Tibial nerve (tissue), 4 donors: ENCODE measurements at regions not wholly inside any gene's neighbourhood (a gene's known extent, or its start where the extent isn't known, plus 50 kb on each side); places are given as distances from the start of the nearest gene placed in this dataset.

Source experiments
- DNase-seq, 2 donors: peaks; one replicate each; pipeline ENCODE4 v3.0.0-alpha.2; 2019; ENCODE audit warnings: low spot score in 2 of 2
- H3K27ac ChIP-seq, 4 donors: fragments of 200-600 bp; sonication (generic) in 3 of 4; one replicate each; pipeline ENCODE4 v1.5.1; 2017 to 2019; ENCODE audit warnings: mild to moderate bottlenecking in 1 of 4
- H3K27me3 ChIP-seq, 2 donors: fragments of 200-600 bp; sonication (generic) in 1 of 2; one replicate each; pipeline versions ENCODE4 v1.5.1 to v1.6.0; 2017 to 2019
- H3K36me3 ChIP-seq, 3 donors: fragments of 200-600 bp; sonication (generic); one replicate each; pipeline ENCODE4 v1.5.1; 2018 to 2019
- H3K4me1 ChIP-seq, 4 donors: fragments of 200-600 bp; sonication (generic) in 3 of 4; one replicate each; pipeline ENCODE4 v1.5.1; 2017 to 2019
- H3K4me3 ChIP-seq, 4 donors: fragments of 200-600 bp; sonication (generic) in 3 of 4; one replicate each; pipeline ENCODE4 v1.5.1; 2017 to 2019; ENCODE audit warnings: mild to moderate bottlenecking in 1 of 4, moderate library complexity in 1 of 4
- H3K9me3 ChIP-seq, 4 donors: fragments of 200-600 bp; sonication (generic) in 3 of 4; one replicate each; pipeline ENCODE4 v1.5.1; 2017 to 2019
- EP300 ChIP-seq, 2 donors: sonication (generic); formaldehyde crosslinking; IDR thresholded peaks; one replicate each; pipeline ENCODE4 v1.6.1; 2017; ENCODE audit warnings: antibody characterized with exemption in 2 of 2, mild to moderate bottlenecking in 1 of 2
- POLR2A ChIP-seq, 2 donors: fragments of 450-650 bp; IDR thresholded peaks; one replicate each; pipeline ENCODE4 v1.6.1; 2017; ENCODE audit warnings: antibody characterized with exemption in 2 of 2, mild to moderate bottlenecking in 2 of 2, moderate library complexity in 2 of 2
- WGBS, 2 donors: methylation state at CpG; one replicate each; pipeline ENCODE4 v1.1.5; 2018; 5-methylcytosine and 5-hydroxymethylcytosine counted together
- TF ChIP-seq, protein P1 (sequence below), 5 experiments: fragments of 200-600 bp in 3 of 5; fragments of 450-650 bp in 2 of 5; sonication (generic) in 3 of 5; IDR thresholded peaks; one replicate each; pipeline ENCODE4 v1.5.1; 2016 to 2019; ENCODE audit warnings: antibody characterized with exemption in 5 of 5, mild to moderate bottlenecking in 3 of 5, moderate library complexity in 2 of 5

DNA sequence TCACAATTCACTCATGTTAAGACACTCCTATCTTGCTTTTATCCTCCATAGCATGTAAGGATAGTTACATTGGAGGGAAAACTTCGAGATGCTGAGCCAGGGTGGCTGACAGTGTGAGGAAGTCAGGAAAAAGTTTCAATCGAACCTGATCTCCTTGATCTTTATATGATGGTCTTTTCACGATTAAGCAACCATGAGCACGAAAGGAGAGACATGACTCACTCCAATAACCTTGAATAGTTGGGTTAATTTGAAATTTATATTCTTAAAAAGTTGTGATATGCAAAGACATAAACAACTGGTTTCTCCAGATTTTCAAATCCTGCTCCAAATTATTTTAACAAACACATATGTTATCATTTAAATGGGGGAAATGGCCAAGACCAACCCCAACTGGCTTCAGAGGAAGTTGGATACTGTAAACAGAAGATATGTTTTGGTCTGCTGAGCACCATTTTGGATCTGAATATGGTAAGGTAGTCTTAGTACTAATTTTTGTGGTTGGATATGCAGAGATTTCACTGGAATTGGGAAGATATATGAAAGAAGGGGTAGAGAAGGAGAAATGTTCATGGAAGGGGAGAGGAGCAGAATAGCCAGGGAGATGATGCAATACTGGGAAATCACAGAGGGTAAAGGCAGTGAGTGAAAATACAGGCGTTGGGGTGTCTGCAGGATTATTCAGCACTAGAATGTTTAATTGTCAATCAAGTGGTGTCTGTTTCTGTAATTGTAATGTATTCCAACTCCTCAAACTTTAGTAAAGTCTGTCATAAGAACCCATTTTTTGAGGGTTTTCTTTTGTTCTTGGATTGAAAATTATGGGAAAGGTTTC lies 185.2 kb upstream of the SLC38A2 start:
- TF ChIP-seq POLR2A (IDR thresholded peaks at IDR 0.05) (no peak), EP300 (IDR thresholded peaks at IDR 0.05) (no peak)
- TF ChIP-seq, protein P1, sequence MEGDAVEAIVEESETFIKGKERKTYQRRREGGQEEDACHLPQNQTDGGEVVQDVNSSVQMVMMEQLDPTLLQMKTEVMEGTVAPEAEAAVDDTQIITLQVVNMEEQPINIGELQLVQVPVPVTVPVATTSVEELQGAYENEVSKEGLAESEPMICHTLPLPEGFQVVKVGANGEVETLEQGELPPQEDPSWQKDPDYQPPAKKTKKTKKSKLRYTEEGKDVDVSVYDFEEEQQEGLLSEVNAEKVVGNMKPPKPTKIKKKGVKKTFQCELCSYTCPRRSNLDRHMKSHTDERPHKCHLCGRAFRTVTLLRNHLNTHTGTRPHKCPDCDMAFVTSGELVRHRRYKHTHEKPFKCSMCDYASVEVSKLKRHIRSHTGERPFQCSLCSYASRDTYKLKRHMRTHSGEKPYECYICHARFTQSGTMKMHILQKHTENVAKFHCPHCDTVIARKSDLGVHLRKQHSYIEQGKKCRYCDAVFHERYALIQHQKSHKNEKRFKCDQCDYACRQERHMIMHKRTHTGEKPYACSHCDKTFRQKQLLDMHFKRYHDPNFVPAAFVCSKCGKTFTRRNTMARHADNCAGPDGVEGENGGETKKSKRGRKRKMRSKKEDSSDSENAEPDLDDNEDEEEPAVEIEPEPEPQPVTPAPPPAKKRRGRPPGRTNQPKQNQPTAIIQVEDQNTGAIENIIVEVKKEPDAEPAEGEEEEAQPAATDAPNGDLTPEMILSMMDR (IDR thresholded peaks at IDR 0.05): no peak
- H3K4me1 ChIP-seq: peaks cover 0 to 30% (median 12%) of the 10 kb centered on the region in 4 donors
- H3K27me3 ChIP-seq: no peaks in the 10 kb centered on the region
- no peaks in the 10 kb centered on the region for H3K36me3 ChIP-seq
- no peaks in the 10 kb centered on the region for H3K9me3 ChIP-seq
- DNase-seq: no peak
- 78 to 79% methylated on average over 5 of the region's 5 CpGs for WGBS, 2 donors
- H3K27ac ChIP-seq: no peak overlapping the region
- H3K4me3 ChIP-seq: no peak overlapping the region

DNA sequence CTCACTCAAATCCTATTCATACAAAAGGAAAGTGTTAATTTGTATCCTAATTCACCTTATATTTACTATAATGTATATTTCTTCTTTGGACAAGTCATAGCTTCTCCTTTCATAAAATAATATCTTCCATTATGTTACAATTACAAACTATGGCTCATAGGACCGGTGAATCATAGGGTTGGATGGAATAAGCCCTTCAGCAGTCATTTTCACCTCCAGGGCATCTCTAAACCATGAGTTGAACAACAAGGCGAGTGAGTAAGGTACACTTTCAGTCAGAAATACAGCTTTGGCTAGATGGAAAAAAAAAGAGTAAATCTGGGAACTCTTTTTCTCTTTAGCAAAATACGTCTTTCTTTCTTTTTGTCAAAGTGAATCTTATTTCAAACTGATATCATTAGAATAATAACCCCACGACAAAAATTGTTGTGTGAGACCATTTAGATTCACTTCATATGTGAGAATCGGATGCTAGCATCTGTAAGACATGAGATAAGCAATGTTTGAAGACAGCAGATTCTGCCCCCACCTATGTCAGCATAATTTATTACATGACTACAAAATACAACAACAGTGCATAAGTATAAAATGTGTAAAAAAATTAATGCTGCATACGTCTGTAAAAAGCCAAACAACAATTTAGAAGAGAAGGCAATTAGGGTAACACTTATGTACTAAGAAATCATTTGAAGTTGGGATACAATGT lies 184.4 kb upstream of the SLC38A2 start:
- TF ChIP-seq EP300 (IDR thresholded peaks at IDR 0.05) (no peak), POLR2A (IDR thresholded peaks at IDR 0.05) (no peak)
- TF ChIP-seq, protein P1 (IDR thresholded peaks at IDR 0.05): no peak
- Histone ChIP-seq H3K4me3 (no peak overlapping the region), H3K4me1 (peaks cover 0 to 25% (median 11%) of the 10 kb centered on the region in 4 donors), H3K9me3 (no peaks in the 10 kb centered on the region), H3K27me3 (no peaks in the 10 kb centered on the region), H3K36me3 (no peaks in the 10 kb centered on the region), H3K27ac (no peak overlapping the region)
- no peak for DNase-seq
- 78 to 82% methylated on average over 6 of the region's 6 CpGs for WGBS, 2 donors

DNA sequence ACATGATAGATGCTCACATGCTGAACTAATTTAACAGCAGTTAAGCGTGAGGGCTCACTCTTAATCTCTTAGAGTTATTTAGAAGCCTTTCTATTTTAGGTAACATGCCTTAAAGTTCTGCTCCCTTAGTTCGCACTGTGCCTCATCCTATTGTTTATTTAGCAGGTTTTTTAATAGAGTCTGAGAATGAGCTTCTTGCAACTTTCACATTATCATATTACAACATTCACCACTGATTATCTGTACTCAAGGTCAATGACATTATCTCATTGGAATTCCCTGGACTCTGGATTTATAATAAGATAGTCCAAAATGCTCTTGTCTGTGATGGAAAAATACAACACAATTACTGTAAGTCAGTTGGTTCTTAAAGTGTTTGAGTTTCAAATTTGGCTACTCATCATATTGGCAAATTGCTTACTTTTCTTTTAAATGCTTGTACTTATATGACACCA lies 183.6 kb upstream of the SLC38A2 start:
- no peaks in the 10 kb centered on the region for H3K27me3 ChIP-seq
- 34 to 40% methylated on average over 2 of the region's 2 CpGs for WGBS, 2 donors
- no peak overlapping the region for H3K4me3 ChIP-seq
- no peaks in the 10 kb centered on the region for H3K9me3 ChIP-seq
- no peaks in the 10 kb centered on the region for H3K36me3 ChIP-seq
- no peak for DNase-seq
- peak overlapping the region in 2 of 4 donors; percentile 54 to 81 for H3K27ac ChIP-seq
- H3K4me1 ChIP-seq: peaks cover 0 to 25% (median 11%) of the 10 kb centered on the region in 4 donors
- TF ChIP-seq, protein P1 (IDR thresholded peaks at IDR 0.05): no peak
- peak in 1 of 2 donors; percentile 61 for TF ChIP-seq EP300 (IDR thresholded peaks at IDR 0.05)
- no peak for TF ChIP-seq POLR2A (IDR thresholded peaks at IDR 0.05)

DNA sequence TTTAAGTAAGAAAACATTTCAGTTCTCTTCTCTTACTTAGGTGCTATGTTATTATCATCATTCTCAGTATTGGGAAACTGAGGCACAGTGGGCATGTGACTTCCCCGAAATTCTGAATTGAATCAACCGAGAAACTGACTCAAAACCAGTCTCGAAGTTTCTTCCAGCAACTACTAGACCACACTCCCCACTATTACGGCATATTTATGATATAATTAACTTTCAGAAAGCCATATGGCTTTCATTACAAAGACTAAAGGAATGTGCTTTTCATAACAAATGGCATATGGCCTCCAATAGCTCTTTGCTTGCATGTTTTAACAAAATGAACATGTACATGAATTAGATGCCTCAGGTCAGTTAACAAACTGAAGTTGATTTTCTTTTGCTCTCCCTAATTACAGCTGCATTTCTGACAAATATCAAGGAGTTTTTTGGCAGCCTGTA lies 182.9 kb upstream of the SLC38A2 start:
- Histone ChIP-seq H3K27me3 (no peaks in the 10 kb centered on the region), H3K9me3 (no peaks in the 10 kb centered on the region), H3K4me3 (no peak overlapping the region), H3K4me1 (peaks cover 0 to 25% (median 8%) of the 10 kb centered on the region in 4 donors), H3K36me3 (no peaks in the 10 kb centered on the region), H3K27ac (peak overlapping the region in 2 of 4 donors; percentile 54 to 81)
- DNase-seq: no peak
- TF ChIP-seq EP300 (IDR thresholded peaks at IDR 0.05): no peak
- TF ChIP-seq POLR2A (IDR thresholded peaks at IDR 0.05): no peak
- TF ChIP-seq, protein P1 (IDR thresholded peaks at IDR 0.05): no peak
- 50 to 62% methylated on average over 4 of the region's 4 CpGs for WGBS, 2 donors

DNA sequence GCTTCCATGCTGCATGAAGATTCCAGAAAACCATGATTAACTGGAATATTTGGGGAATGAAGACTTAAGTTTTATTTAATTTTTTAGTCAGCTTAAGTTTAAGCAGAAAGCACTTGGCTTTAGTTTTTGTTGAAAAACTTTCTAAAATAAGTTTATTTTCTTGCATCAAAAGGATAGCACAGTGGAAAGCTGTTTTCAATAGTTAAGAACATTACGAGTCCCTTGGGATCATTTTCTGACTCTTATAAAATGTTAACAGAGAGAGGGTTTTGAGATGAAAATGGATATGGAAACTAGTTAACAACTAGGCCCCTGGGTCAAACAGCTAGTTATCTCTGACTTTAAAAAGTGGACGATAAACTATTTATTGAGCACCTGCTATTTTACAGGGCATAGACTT lies 181.9 kb upstream of the SLC38A2 start:
- WGBS, 2 donors: 59 to 65% methylated on average over 2 of the region's 2 CpGs
- TF ChIP-seq POLR2A (IDR thresholded peaks at IDR 0.05) (no peak), EP300 (IDR thresholded peaks at IDR 0.05) (no peak)
- TF ChIP-seq, protein P1 (IDR thresholded peaks at IDR 0.05): no peak
- Histone ChIP-seq H3K9me3 (no peaks in the 10 kb centered on the region), H3K36me3 (no peaks in the 10 kb centered on the region), H3K27ac (peak overlapping the region in 2 of 4 donors; percentile 54 to 81), H3K4me3 (no peak overlapping the region), H3K27me3 (no peaks in the 10 kb centered on the region), H3K4me1 (peaks cover 0 to 25% (median 8%) of the 10 kb centered on the region in 4 donors)
- no peak for DNase-seq
